Dermis blood vessel endothelial cell (primary cell): ENCODE measurements at regions not wholly inside any gene's neighbourhood (a gene's known extent, or its start where the extent isn't known, plus 50 kb on each side); places are given as distances from the start of the nearest gene placed in this dataset.
A peak's percentile ranks its signal among the peaks of the same experiment; 100 is the strongest.

Experiments used
- DNase-seq: peaks from one replicate; pipeline ENCODE4 v3.0.0; 2010

- DNase-seq, result no peak
These were observed 67.0 kb upstream of the BCOR start for GRCh38 chrX:40164751-40165150.

- DNase-seq, result peak; percentile 56
These were observed 60.4 kb upstream of the BCOR start for GRCh38 chrX:40158036-40158706.

GRCh38 chrX:40157228-40158035 is 59.7 kb upstream of the BCOR start:
- DNase-seq, result no peak

- DNase-seq, result no peak
These were observed 58.9 kb upstream of the BCOR start for GRCh38 chrX:40156470-40157227.

GRCh38 chrX:40155589-40156469 is 58.1 kb upstream of the BCOR start:
- no peak for DNase-seq

- DNase-seq, result peak; percentile 84
These were observed 57.3 kb upstream of the BCOR start for GRCh38 chrX:40154853-40155588.

- no peak for DNase-seq
These were observed 56.6 kb upstream of the BCOR start for GRCh38 chrX:40154250-40154852.

GRCh38 chrX:40153345-40154249 is 55.8 kb upstream of the BCOR start:
- peak; percentile 51 for DNase-seq

GRCh38 chrX:40152741-40153344 is 55.1 kb upstream of the BCOR start:
- DNase-seq, result no peak

GRCh38 chrX:40152173-40152711 is 54.5 kb upstream of the BCOR start:
- no peak for DNase-seq

GRCh38 chrX:40151211-40152172 is 53.7 kb upstream of the BCOR start:
- no peak for DNase-seq

- DNase-seq, result no peak
These were observed 52.7 kb upstream of the BCOR start for GRCh38 chrX:40150503-40150902.

GRCh38 chrX:40149286-40150175 is 51.8 kb upstream of the BCOR start:
- DNase-seq, result no peak

GRCh38 chrX:40148385-40149285 is 50.9 kb upstream of the BCOR start:
- DNase-seq, result peak; percentile 64

- no peak for DNase-seq
These were observed 50.2 kb upstream of the BCOR start for GRCh38 chrX:40147971-40148370.
